VCaP (cell line): ENCODE measurements at regions not wholly inside any gene's neighbourhood (a gene's known extent, or its start where the extent isn't known, plus 50 kb on each side); places are given as distances from the start of the nearest gene placed in this dataset.

Source experiments
- H3K27ac ChIP-seq: fragments of 450-650 bp; 2 replicates; pipeline ENCODE4 v1.5.1; 2017
- TF ChIP-seq, protein P1 (sequence below): fragments of 450-650 bp; conservative IDR thresholded peaks from 2 replicates; pipeline ENCODE4 v1.5.1; 2017; ENCODE audit warnings: mild to moderate bottlenecking, moderate library complexity

GRCh38 chr1:114324662-114324965, 170.9 kb upstream of the SYT6 start:
- no peak overlapping the region for H3K27ac ChIP-seq
- TF ChIP-seq, protein P1, sequence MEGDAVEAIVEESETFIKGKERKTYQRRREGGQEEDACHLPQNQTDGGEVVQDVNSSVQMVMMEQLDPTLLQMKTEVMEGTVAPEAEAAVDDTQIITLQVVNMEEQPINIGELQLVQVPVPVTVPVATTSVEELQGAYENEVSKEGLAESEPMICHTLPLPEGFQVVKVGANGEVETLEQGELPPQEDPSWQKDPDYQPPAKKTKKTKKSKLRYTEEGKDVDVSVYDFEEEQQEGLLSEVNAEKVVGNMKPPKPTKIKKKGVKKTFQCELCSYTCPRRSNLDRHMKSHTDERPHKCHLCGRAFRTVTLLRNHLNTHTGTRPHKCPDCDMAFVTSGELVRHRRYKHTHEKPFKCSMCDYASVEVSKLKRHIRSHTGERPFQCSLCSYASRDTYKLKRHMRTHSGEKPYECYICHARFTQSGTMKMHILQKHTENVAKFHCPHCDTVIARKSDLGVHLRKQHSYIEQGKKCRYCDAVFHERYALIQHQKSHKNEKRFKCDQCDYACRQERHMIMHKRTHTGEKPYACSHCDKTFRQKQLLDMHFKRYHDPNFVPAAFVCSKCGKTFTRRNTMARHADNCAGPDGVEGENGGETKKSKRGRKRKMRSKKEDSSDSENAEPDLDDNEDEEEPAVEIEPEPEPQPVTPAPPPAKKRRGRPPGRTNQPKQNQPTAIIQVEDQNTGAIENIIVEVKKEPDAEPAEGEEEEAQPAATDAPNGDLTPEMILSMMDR: no peak

GRCh38 chr1:114323959-114324661, 170.4 kb upstream of the SYT6 start:
- no peak overlapping the region for H3K27ac ChIP-seq
- TF ChIP-seq, protein P1: no peak

DNA sequence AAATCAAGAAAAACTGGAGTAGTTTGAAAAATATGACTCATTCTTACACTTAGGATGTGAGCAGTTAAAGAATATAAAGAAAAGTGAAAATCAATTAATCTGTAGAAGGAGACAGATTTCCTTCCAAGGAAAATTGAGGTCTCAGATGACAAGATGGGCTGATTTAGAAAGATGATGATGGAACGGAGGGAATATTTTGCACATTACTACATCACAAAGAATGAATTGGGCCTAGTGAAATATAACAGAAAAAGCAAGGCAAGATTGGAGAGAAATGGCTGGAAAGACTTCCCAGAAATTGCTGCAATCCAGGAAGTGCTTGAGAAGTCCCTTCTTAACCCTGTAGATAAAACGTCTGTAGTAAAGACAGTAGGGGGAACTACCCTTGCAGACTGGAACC, 169.1 kb upstream of the SYT6 start:
- H3K27ac ChIP-seq: no peak overlapping the region
- TF ChIP-seq, protein P1: no peak

- TF ChIP-seq, protein P1: no peak
Observed at GRCh38 chr1:114322207-114322606, 168.5 kb upstream of the SYT6 start.

DNA sequence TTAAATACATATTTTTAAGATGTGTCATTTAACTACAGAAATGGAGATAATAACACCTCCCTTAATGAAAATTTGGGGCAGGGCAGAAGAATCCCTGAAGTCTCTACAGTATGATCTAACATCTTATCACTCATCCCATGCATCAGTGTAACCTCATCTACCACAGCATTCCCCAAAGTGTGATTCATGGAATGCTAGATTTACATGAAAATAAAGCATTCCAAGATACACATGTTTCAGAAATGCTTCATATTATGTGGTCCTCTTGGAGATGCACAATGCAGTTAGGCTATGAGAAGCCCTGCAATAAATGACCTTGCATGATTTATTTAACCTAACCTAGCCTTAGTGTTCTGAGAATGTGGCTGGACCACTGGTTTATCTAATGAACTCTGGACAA, 166.9 kb upstream of the SYT6 start:
- TF ChIP-seq, protein P1: no peak
- no peak overlapping the region for H3K27ac ChIP-seq

More at GRCh38 chr1:114322207-114322606, 168.5 kb upstream of the SYT6 start:
- no peak overlapping the region for H3K27ac ChIP-seq

DNA sequence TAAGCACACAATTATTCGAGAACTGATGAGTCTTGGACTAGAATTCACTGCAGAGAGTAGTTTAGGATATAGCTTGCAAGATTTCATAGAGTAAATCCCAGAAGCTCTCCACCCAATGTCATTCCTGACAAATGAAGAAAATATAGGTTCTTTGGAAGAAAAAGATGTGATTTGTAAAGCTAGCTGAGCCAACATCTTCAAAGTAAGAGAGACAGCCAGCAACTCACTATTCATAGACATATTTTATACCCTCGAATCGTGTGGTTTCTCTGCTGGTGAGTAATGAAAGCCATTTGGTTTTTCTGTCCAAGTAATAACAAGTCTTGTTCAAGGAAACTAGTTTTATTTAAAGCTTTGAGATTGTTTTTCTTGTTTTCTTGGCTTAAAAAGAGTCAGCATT, 165.7 kb upstream of the SYT6 start:
- no peak overlapping the region for H3K27ac ChIP-seq
- TF ChIP-seq, protein P1: no peak

- TF ChIP-seq, protein P1: no peak
- no peak overlapping the region for H3K27ac ChIP-seq
Observed at GRCh38 chr1:114318961-114319360, 165.3 kb upstream of the SYT6 start.
